ENCODE measurements at regions not wholly inside any gene's neighbourhood (a gene's known extent, or its start where the extent isn't known, plus 50 kb on each side); places are given as distances from the start of the nearest gene placed in this dataset.

GRCh38 chr10:89079961-89080360, 89.4 kb downstream of the FAS start:
- TF ChIP-seq, protein P1, sequence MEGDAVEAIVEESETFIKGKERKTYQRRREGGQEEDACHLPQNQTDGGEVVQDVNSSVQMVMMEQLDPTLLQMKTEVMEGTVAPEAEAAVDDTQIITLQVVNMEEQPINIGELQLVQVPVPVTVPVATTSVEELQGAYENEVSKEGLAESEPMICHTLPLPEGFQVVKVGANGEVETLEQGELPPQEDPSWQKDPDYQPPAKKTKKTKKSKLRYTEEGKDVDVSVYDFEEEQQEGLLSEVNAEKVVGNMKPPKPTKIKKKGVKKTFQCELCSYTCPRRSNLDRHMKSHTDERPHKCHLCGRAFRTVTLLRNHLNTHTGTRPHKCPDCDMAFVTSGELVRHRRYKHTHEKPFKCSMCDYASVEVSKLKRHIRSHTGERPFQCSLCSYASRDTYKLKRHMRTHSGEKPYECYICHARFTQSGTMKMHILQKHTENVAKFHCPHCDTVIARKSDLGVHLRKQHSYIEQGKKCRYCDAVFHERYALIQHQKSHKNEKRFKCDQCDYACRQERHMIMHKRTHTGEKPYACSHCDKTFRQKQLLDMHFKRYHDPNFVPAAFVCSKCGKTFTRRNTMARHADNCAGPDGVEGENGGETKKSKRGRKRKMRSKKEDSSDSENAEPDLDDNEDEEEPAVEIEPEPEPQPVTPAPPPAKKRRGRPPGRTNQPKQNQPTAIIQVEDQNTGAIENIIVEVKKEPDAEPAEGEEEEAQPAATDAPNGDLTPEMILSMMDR (IDR thresholded peaks at IDR 0.05; ENCODE audit: control insufficient read depth, insufficient read depth, low read depth, low read length, missing control alignments) = no peak
- no peak overlapping the region for H3K4me3 ChIP-seq (ENCODE audit: control insufficient read depth, low read depth, low read length)
- DNase-seq (ENCODE audit: low read depth) = no peak

DNA sequence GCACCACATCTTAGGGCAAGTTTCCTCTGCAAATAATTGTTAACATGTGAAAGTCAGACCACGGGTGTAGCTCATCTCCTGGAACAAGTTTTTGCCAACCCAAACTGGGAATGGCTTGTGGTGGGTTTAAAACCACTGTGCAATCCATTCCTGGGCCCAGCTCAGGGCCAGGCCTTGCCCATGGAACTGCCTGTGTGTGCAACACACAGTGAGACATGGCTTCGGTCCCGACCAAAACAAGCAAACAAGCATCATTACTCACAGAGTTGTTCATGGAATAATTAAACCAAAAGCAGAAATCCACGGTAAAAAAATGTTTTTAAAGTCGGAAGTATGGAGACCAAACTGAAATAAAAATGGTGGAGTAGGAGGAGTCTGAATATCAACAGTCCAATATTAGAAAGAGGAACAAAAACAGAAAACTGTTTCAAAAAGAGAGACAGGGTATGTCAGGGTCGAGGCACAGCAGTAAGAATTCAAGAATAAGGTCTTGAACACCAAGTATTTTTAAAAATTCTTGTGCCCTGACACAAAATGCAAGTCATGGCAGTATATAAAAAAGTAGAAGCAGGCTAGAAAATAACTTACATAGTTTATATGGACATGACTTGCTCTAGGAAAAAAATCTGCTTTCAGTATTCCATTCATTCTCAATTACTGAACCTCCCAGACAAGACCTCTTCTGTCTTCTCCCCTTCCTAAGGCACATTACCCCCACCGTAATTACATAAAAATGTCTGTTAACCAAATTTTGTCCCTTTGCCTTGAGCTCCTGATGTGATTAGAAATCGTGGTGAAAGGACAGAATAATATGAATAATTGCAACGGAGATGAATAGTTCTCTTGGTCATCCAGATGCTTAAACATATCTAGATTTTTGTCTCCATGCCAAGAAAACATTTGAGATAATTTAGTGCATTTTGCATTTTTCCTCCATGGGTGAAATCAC, 88.4 kb downstream of the FAS start:
- no peak overlapping the region for H3K4me3 ChIP-seq (ENCODE audit: control insufficient read depth, low read depth, low read length)
- TF ChIP-seq, protein P1 (IDR thresholded peaks at IDR 0.05; ENCODE audit: control insufficient read depth, insufficient read depth, low read depth, low read length, missing control alignments) = no peak
- no peak for DNase-seq (ENCODE audit: low read depth)

DNA sequence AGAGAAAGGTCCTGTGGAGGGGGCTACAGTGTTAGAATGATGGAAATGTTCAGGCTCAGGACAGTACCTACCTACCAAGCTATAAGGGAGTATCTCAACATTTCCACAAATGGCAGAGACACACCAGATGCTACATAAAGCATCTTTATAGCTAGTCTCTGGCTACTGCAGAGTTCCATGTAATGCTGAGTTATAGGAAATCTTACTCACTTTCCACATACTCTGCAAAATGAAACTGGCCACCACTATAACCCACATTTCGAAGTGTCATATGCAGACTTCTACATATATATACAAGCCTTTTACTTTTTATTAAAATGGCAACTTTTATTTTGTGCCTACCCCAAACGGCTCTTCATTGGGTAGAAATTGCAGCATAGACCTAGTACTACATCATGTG, 85.5 kb downstream of the FAS start:
- no peak overlapping the region for H3K4me3 ChIP-seq (ENCODE audit: control insufficient read depth, low read depth, low read length)
- DNase-seq (ENCODE audit: low read depth) = no peak
- TF ChIP-seq, protein P1 (IDR thresholded peaks at IDR 0.05; ENCODE audit: control insufficient read depth, insufficient read depth, low read depth, low read length, missing control alignments) = no peak

DNA sequence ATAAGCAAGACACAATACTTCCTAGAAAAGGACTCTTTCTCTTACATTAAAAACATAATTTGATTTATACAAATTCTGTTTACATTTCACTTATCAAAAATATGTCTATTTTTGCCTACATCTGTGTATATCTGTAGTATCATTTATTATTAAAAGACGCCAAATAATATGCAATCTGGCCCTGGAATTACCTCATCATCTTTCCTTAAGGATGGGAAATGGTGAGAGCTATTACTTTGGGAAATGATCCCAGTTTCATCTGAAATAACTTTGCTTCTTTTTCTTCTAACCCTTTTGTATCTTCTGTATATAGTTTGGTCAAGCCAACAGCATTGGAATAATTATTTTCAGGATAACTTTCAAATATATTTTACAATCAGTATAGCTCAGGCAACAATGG, 85.0 kb downstream of the FAS start:
- DNase-seq (ENCODE audit: low read depth) = no peak

GRCh38 chr10:89074120-89074519, 83.5 kb downstream of the FAS start:
- no peak for DNase-seq (ENCODE audit: low read depth)
- no peak overlapping the region for H3K4me3 ChIP-seq (ENCODE audit: control insufficient read depth, low read depth, low read length)
- TF ChIP-seq, protein P1 (IDR thresholded peaks at IDR 0.05; ENCODE audit: control insufficient read depth, insufficient read depth, low read depth, low read length, missing control alignments) = no peak

More for the DNA sequence above, 85.0 kb downstream of the FAS start:
- TF ChIP-seq, protein P1 (IDR thresholded peaks at IDR 0.05; ENCODE audit: control insufficient read depth, insufficient read depth, low read depth, low read length, missing control alignments) = no peak
- no peak overlapping the region for H3K4me3 ChIP-seq (ENCODE audit: control insufficient read depth, low read depth, low read length)

DNA sequence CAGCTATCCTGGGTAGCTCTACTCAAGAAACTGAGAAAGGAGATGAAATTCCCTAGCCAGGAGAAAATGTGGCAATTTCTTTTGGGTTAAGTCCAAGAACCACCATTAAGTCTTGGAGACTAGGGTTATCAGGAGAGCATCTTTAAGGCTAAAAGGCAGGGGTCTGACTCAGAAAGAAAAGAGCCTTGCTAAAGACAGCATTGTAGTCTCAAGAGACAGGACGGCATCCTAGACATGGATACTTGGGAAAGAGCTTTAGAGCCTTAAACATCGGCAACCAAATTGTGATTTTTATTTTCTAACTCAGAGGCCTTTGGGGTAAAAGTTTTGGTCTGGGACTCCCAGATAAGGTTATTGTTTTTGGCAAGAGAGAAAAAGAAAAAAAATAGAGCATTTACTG, 83.1 kb downstream of the FAS start:
- TF ChIP-seq, protein P1 (IDR thresholded peaks at IDR 0.05; ENCODE audit: control insufficient read depth, insufficient read depth, low read depth, low read length, missing control alignments) = no peak
- DNase-seq (ENCODE audit: low read depth) = no peak
- H3K4me3 ChIP-seq (ENCODE audit: control insufficient read depth, low read depth, low read length) = no peak overlapping the region

Measured in AG09309 (cell line).